ENCODE measurements at regions not wholly inside any gene's neighbourhood (a gene's known extent, or its start where the extent isn't known, plus 50 kb on each side); places are given as distances from the start of the nearest gene placed in this dataset.

DNA sequence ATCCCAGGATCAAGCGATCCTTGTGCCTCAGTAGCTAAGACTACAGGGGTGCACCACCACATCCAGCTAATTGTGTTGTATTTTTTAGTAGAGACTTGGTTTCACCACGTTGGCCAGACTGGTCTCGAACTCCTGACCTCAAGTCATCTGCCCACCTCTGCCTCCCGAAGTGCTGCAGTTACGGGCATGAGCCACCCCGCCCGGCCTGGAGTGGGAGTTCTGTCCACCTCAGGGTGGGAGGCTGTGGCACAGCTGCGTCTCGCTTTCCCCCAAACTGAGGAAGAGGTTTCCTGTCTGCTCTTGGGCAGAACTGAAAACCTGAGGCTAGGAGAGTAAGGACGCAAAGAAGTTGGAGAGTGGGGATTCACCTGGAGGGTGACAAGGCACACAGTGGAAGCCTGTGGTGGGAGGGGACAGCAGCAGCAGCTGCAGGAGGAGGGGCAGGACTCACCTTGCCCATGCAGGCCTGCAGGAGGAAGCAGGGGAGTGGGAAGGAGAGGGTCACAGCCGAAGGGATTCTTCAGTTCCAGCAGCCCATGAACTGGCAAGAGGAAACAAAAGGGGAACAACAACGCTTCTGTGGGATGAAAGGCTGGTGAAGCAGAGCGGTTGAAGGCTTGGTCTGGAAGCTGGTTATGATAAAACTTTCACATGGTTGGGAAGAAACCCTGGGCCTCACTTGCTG, 181.4 kb downstream of the GAS1 start:
- DNase-seq (ENCODE audit: low read depth in 4 of 4, low spot score in 3 of 4), result no peak

DNA sequence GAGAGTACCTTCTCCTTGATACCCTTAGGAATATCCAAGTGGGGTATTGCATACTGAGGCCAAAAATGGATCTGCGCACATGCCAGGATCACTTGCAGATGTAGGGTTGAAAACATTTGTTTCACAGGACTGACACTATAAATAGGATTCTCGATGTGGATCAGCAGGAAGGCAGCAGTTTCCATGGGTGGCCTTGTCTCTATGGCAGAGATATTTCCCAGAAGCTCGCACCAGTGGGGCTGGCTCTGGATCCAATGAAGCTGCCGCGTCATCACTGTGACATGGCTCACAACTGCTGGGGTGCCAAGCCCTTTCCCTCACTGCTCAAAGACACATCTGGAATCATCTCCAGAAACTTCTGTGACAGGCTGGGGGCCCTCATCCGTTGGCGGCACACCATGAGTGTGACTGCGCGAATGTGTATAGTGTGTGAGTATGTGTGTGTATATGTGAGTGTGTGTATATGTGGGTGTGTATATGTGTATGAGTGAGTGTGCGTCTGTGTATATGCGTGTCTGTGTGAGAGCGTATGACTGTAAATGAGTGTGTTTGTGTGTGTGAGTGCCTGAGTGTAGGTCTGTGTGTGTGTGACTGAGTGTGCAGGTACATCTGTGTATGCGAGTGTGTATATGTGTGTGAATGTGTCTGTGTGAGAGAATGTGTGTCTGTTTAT, 182.5 kb downstream of the GAS1 start:
- no peak for DNase-seq (ENCODE audit: low read depth in 4 of 4, low spot score in 3 of 4)

DNA sequence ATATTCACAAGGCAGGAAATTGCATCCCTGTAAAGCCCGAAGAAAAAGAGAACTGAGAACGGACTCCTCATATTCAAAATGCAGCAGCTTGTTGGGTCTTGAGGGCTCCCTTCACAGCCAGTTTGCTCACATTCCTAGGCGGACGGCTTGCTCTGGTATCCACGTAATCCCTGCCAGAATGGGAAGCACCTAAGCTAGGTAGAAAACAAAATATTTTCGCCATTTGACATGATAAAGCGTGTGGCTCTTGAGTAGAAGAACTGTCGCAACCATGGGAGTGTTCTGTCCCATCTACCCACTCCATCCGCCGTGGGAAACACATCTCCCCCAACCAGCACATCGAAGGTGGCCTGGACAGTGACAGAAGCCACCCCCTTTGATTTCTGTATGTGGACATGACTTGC, 183.1 kb downstream of the GAS1 start:
- DNase-seq (ENCODE audit: low read depth in 4 of 4, low spot score in 3 of 4), result no peak

DNA sequence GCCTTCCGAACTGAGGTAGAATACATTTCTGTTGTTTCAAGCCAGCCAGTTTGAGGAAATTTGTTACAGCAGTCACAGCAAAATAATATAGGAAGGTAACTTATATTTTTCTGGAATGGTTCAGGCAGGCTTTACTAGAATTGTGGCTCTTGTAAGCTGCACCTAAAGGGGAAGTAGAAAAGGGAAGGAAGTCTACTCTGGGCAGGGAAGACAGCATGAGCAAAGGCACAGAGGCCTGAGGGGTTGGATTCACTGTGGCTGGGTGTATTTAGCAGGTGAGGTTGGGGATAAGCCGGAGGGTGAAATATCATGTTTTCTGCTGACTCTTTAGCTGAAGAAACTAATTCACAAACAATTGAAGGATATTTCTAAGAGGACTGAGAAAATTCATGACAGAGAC, 183.5 kb downstream of the GAS1 start:
- DNase-seq (ENCODE audit: low read depth in 4 of 4, low spot score in 3 of 4), result no peak

DNA sequence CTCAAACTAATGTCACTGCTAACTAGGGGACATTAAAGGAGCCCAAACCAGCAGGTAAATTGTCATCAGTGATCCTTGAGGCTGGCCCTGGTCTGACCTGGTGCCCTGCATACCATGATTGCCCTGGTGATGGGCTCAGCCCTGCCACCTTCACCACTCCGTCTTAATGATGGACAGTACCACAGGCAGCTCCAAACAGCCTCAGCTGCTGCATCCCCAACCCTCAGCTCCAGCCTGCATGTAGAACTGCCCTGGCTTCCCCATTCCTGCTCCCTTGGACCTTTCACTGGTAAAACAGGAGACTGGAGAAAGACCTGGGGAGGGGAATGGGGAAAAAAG, 190.0 kb downstream of the GAS1 start:
- no peak for DNase-seq (ENCODE audit: low read depth in 4 of 4, low spot score in 3 of 4)

GRCh38 chr9:86756576-86757381, 190.5 kb downstream of the GAS1 start:
- DNase-seq (ENCODE audit: low read depth in 4 of 4, low spot score in 3 of 4), result no peak

DNA sequence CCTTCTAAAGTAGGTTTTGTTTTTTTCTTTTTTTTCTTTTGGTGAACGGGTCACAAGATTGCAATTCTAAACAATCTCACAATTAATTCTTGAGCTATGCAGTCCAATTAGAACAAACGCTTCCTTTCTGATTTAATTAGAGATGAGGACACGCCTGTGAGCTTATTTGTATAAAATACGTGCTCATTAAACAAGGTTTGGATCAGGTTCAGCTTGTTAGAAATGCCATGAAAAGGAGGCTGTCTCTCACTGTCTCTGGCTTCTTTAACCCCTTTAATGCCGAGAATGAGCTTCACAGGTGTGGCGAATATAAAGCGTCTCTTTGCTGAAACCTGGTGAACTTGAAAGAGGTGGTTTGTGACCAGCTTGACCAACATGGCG, 191.8 kb downstream of the GAS1 start:
- no peak for DNase-seq (ENCODE audit: low read depth in 4 of 4, low spot score in 3 of 4)

DNA sequence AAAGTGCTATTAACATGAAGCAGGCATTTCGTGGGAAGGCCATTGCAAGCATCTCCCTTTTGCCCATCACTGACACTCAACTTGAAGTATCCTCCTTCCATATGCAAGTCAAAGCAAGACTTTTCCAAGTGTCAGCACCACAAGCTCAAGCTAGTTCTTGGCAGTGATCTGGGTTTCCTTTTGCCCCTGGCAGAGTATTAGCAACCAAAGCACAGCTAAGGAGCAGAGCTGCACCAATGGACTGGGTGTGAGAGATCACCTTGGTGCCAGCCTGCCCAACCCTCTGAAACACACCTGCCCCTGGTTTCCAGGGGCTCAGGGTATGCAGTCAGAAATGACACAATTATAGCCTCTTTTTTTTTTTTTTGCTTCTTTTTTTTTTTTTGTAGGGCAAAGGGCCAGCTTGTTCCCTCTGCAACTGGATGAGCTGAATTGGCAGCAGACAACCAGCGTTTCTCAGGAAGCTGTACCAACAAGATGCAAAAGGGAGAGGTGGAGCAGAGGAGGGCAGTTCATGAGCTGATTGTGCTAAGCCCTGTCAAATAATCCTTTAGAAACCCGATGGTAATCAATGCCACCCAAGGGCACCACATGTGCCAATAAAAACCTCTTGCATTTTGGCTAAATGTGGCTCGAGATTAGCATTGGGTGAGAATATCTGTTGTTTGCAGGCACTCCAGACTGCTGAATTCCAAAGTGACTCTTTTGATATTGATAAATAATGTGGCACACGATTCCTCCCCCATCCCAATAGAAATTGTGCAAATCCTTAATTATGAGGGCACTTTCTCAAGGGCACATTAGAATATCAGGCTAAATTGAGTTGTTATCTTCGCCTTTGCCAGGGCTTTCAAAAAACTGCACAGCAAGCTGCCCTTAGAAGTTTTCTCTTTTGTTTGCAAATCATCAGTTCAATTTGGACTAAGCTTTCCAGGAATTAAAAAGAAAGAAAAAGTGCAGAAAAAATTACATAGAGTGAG, 192.4 kb downstream of the GAS1 start:
- no peak for DNase-seq (ENCODE audit: low read depth in 4 of 4, low spot score in 3 of 4)

DNA sequence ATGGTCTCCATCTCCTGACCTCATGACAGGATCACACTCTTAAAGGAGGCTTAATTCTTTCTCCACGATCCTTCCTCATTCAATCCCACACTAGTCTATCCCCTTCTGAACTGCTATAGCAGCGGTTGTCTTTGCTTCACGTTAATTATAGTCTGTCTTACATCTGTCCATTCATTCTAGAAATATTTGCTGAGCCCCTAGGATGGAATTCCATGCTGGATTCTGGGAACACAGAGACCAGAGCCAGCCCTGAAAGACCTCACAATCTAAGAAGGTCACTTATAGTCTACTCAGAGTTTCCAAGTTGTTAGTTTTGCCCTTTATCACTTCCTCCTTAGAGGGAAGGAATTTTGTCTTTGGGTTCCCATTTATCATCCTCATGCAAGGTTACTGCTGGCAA, 193.5 kb downstream of the GAS1 start:
- DNase-seq (ENCODE audit: low read depth in 4 of 4, low spot score in 3 of 4), result no peak

GRCh38 chr9:86752733-86753132, 194.6 kb downstream of the GAS1 start:
- no peak for DNase-seq (ENCODE audit: low read depth in 4 of 4, low spot score in 3 of 4)

DNA sequence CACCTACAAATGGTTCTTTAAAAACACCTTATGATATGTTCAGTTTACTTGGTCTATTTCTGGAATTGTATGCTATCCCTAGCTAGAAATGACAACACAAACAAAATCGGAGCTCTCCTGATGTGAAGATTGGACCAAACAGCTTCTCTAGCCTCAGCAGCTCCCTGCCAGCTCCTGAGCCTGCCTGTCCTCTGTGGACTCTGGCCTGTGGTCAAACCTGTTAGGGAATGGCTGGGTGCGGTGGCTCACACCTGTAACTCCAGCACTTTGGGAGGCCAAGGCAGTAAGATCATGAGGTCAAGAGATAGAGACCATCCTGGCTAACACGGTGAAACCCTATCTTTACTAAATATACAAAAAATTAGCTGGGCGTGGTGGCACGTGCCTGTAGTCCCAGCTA, 195.3 kb downstream of the GAS1 start:
- DNase-seq (ENCODE audit: low read depth in 4 of 4, low spot score in 3 of 4), result no peak

- DNase-seq (ENCODE audit: low read depth in 4 of 4, low spot score in 3 of 4), result no peak
These were observed 196.1 kb downstream of the GAS1 start for GRCh38 chr9:86751207-86751606.

DNA sequence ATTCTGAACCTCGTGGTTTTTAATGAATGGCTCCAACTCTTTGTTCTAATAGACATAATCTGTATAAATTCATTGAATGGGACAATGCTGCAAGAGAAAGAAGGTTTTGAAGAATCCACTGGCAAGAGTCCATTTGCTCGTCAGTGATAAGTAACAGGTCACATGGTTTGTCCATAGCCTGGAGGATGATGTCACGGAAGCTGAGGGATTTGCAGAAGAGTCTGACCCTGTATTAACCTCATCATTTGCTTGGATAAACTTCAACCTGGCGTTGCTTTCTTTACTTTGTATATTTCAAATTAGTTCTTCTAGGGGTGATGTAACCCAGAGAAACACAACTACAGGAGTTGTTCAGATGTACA, 197.4 kb downstream of the GAS1 start:
- DNase-seq (ENCODE audit: low read depth in 4 of 4, low spot score in 3 of 4), result no peak

- DNase-seq (ENCODE audit: low read depth in 4 of 4, low spot score in 3 of 4), result no peak
These were observed 198.0 kb downstream of the GAS1 start for GRCh38 chr9:86749161-86749893.

DNA sequence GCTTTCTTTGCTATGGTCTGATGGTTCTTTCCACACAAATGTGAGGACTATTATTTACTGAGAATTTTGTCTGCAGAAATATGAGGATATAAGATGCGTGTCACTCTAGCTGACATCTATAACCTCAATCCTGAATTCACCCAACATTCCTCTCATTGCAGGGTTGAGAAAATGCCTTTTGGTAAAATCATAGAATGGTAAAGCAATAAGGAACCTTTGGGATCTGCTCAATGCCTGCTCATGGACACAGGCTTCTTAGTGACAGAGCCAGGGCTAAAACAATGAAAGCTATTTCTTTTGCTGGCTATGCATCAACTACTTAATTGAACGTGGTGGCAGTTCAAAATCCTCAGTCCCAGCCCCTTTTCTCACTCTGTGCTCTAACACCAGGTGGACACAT, 199.6 kb downstream of the GAS1 start:
- DNase-seq (ENCODE audit: low read depth in 4 of 4, low spot score in 3 of 4), result no peak

GRCh38 chr9:86741311-86742208, 205.7 kb downstream of the GAS1 start:
- DNase-seq (ENCODE audit: low read depth in 4 of 4, low spot score in 3 of 4), result no peak

DNA sequence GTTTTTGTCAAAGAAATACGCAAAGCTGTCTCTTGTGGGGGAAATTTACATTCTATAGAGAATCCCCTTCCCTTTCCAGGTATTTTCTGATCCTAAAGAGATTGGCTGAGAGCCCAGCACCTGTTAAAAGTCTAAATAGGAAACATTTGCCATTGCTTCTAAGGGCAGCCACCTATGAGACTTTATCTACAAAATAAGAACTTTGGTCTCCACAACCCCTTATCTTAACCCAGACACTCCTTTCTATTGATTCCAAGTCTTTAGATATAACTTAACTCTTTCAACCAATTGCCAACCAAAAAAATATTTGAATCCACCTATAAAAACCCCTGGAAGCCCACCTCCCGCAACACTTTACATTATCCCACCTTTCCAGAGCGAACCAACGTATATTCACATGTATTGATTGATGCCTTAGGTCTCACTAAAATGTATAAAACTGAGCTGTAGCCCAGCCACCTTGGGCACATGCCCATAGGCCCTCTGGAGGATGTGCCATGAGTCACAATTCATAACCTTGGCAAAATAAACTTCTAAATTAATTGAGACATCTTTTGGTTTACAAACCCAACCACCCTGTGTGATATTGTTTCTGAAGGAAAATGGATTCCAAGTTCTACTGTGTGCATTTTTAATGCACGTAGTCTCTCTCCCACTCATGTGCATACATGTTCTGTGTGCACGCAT, 211.4 kb downstream of the GAS1 start:
- no peak for DNase-seq (ENCODE audit: low read depth in 4 of 4, low spot score in 3 of 4)

DNA sequence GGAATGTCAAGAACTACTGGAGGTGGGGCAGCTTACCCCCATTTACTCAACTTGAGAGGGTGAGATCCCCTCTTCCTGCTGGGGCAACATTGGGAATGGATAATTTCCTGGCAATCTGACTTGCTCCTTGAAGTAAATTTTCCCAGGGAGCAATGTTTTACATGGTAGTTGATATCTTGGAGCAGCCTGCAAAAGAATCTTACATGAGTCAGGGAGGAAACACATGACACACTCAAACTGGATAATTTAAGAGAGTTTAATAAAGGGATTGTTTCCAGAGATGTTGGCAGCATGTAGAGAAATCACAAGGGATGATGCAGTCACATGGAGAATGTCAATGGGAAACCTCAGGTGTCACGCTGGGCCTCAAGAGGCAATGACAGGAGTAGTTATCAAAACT, 212.5 kb downstream of the GAS1 start:
- DNase-seq (ENCODE audit: low read depth in 4 of 4, low spot score in 3 of 4), result no peak

DNA sequence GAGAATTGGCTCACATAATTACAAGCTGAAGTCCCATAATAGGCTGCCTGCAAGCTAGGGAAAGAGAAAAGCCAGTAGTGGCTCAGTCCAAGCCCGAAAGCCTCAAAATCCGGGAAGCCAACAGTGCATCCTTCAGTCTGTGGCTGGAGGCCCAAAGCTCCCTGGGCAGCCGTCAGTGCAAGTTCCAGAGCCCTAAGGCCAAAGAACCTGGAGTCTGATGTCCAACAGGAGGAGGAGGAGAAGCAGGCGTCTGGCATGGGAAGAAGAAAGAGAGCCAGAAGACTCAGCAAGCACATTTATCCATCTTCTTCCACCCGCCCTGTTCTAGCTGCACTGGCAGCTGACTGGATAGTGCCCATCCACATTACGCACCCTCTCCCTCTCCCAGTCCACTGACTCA, 213.4 kb downstream of the GAS1 start:
- DNase-seq (ENCODE audit: low read depth in 4 of 4, low spot score in 3 of 4), result no peak
